ENCODE measurements at regions not wholly inside any gene's neighbourhood (a gene's known extent, or its start where the extent isn't known, plus 50 kb on each side); places are given as distances from the start of the nearest gene placed in this dataset.
"Not testable (repeated sequence)": the region's sequence is repeated elsewhere in the genome, so short reads cannot be mapped to it uniquely, and the experiment has no call there.

GRCh38 chr7:15143936-15144335, 241.4 kb upstream of the DGKB start:
- DNase-seq (ENCODE audit: low spot score) = no peak

DNA sequence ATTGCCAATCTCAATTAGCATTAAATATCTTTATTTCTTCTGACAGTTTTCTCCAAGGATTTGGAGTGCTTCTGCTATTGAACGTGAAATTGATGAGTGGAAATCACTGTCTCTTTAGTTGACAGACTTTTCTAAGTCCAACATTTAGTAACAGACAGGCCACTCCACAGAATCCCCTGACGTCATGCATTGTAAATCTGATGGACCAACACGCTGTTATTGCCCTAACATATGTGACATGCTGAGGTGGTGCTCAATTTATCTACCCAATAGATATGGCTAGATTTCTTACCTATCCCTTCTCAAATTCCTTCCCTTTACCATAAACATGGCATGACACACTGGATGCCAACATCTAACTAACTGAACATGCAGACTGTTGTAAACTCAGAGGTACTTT, 240.6 kb upstream of the DGKB start:
- DNase-seq (ENCODE audit: low spot score) = no peak

DNA sequence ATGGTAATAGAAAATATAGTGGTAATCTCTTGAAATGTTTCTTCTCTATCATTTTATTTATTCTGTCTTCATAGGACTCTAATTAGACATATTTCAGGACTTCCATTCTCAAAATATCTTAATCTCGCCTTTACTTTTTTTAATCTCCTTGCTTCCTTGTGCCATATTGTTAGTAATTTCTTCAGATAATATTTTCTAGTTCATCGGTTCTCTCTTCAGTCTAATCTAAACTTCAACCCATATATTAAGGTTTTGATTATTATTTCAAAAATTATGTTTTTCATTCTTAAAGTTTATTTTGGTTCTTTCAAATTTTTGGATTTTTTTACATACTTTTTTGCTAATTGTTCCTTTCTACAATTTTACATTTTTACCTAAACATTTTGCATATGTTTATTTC, 237.9 kb upstream of the DGKB start:
- DNase-seq (ENCODE audit: low spot score) = no peak

GRCh38 chr7:15131661-15132060, 229.1 kb upstream of the DGKB start:
- no peak for DNase-seq (ENCODE audit: low spot score)

- peak; percentile 59 for DNase-seq (ENCODE audit: low spot score)
Measured at GRCh38 chr7:15130666-15131541, 228.4 kb upstream of the DGKB start.

DNA sequence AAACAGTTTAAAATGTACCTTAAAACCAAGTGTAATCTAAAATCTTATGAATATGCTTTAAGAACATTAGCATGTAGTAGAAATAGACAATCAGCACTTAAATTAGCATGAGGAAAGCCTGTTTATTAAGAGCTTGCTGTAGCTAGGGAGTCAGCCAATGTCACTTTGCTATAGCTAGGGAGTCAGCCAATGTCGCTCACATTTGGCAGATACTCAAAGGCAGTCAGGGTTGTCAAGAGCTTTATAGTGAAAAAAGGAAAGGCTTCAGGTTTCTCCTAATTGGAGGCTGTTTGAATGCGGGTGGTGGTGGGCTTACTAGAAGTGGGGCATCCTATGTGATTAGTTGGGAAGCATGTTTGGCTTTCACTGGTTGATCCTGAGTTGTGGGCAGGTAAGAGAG, 226.2 kb upstream of the DGKB start:
- no peak for DNase-seq (ENCODE audit: low spot score)

GRCh38 chr7:15126653-15127052, 224.1 kb upstream of the DGKB start:
- not testable (repeated sequence) for DNase-seq (ENCODE audit: low spot score)

GRCh38 chr7:15123901-15124300, 221.3 kb upstream of the DGKB start:
- no peak for DNase-seq (ENCODE audit: low spot score)

DNA sequence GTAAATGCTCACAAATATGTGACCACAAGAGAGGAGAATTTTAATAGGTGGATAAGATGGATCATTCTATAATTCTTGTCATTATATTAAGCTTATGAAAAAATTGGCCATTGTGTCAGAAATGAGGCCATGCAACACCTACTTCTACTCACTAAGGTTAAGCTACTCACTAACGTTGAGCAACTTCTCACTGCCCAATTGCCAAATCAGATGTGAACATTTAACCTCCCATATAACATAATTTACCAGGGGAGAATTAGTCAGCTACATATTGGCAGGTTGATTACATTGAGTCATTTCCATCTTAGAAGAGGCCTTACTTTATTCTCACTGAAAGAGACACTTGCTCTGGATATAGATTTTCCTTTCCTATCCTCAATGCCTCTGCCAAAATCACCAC, 211.2 kb upstream of the DGKB start:
- DNase-seq (ENCODE audit: low spot score) = no peak

DNA sequence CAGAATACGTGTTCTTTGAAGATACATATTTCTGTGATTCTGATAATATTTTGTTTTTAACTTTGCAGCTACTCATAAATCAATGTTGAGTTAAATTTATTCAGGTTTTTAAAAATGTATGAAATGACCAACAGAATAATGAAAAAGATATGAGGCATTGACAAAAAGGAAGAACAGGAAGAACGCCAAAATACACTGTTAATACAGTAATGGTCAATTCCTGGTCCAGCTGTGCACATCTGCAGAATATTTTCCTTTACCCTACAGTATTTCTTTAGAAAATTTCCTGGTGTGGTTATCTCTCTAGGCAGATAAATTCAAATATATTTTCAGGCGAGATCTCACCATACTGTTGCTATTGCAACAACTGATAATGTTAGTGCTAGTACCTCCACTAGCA, 203.2 kb upstream of the DGKB start:
- no peak for DNase-seq (ENCODE audit: low spot score)

- no peak for DNase-seq (ENCODE audit: low spot score)
Measured at GRCh38 chr7:15104411-15105092, 202.0 kb upstream of the DGKB start.

DNA sequence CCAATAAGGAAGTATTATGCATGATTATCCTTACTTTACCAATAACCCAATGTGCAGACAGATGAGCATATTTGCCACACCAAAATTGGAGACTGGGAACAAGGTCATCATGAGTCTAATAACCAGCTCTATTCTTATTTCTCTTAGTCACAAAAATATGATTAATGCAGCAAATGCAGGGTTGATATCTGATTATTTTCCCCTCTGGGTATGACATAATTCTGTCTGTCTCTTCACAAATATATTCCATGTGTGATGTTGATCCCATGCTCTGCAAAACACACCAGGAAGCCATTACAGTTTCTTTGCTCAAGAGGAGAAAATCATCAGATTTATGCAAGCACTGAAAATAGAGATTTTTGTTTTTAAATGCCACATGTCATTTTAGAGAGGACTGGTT, 196.5 kb upstream of the DGKB start:
- DNase-seq (ENCODE audit: low spot score) = no peak

DNA sequence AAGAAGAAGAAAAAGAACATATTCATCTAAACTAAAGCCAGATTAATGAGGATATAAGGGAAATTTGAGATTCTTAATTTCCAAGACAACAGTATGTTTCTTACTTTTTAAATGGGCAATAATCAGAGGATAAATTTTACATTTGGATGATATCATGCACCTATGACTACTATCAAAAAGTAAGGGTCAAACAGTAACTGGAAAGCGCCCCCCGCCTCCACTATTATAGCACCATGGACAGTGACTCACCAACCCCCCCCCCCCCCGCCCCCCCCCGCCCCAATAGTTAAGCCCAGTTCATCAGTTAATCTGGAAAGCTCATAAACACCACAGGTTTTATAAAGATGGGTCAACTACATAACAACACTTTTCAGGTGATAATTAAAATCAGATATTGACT, 194.3 kb upstream of the DGKB start:
- no peak for DNase-seq (ENCODE audit: low spot score)

DNA sequence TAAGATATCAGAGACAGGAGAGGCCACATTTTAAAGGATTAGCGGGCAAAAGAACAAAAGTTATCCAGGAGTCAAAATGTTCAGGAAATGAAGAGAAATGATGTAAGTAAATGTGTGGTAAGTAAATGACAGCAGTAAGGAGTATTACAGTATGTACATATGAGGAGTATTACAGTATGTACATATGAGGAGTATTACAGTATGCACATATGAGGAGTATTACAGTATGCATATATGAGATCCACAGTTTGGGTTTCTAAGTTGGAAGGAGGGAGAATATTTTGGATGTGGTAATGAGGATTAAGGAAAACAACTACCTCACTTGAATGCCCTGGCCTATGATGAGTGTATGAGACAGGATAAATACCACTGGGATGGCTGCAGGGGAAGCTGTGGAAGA, 192.4 kb upstream of the DGKB start:
- DNase-seq (ENCODE audit: low spot score) = no peak

GRCh38 chr7:15087771-15088170, 185.2 kb upstream of the DGKB start:
- DNase-seq (ENCODE audit: low spot score) = no peak

- DNase-seq (ENCODE audit: low spot score) = peak; percentile 25
Measured at GRCh38 chr7:15086862-15087261, 184.3 kb upstream of the DGKB start.

DNA sequence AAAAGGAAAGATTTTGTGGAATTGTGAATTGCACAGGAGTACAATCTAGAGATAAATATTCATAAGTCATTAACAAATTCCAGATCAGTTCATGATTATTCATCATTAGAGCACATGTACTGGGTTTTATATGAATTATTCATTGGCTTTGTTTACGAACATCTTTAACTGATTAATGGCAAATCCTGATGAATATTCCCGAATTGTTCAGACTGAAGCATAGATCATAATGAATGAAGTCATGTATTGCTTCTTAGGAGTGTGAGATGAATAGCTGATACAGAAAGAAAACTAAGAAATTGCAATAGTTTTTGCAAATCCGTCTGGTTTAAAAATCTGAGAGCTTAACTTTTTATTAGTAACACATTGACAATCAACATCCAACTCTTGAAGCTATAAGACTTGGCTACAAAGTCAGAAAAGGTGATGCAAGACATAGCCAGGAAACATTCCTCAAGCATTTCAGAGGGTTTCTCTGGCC, 183.6 kb upstream of the DGKB start:
- peak; percentile 57 for DNase-seq (ENCODE audit: low spot score)

GRCh38 chr7:15085366-15085765, 182.8 kb upstream of the DGKB start:
- peak; percentile 58 for DNase-seq (ENCODE audit: low spot score)

DNA sequence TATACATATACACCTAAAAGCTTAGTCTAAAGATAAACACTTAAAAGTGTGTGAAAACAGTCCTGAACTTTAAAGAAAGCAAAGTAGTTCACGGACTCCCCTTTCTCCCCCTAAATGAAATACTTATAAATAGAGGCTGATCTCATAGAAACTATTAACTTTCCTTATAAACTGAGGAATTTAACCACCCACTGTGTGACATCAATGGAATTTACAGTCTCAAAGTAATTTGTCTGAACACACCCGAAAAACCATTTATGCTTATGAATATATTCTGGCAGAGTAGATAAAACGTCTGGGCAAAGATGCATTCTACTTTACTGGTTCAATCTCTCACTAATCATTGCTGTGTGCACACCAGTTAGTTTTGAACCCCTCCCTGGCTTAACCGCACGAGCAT, 181.8 kb upstream of the DGKB start:
- DNase-seq (ENCODE audit: low spot score) = no peak

GRCh38 chr7:15081891-15082290, 179.3 kb upstream of the DGKB start:
- DNase-seq (ENCODE audit: low spot score) = no peak

GRCh38 chr7:15073301-15073700, 170.8 kb upstream of the DGKB start:
- DNase-seq (ENCODE audit: low spot score) = no peak

DNA sequence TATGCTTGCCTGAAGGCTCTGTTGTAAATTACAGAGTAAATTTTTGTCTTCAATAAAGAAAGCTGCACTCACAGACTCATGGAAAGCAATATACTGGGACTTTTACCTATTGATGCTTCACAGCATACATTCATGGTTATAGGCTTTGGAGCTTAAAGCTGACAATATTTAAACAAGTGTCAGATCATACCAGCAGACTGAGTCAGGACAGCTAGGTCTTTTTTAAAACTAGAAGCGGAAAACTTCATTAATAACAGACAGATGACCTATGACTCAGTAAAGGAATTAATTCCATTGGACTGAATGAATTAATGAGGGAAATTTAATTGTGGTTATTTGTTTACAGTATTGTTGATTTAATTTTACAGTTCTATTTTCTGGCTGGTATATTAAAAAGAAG, 165.8 kb upstream of the DGKB start:
- peak; percentile 39 for DNase-seq (ENCODE audit: low spot score)

GRCh38 chr7:15057272-15057671, 154.7 kb upstream of the DGKB start:
- DNase-seq (ENCODE audit: low spot score) = peak; percentile 94
